PFSK-1 (cell line): ENCODE measurements at regions not wholly inside any gene's neighbourhood (a gene's known extent, or its start where the extent isn't known, plus 50 kb on each side); places are given as distances from the start of the nearest gene placed in this dataset.

Source experiments
- POLR2AphosphoS5 ChIP-seq: IDR thresholded peaks from 2 replicates; pipeline ENCODE4 v1.6.1; 2012; ENCODE audit warnings: low read depth, mild to moderate bottlenecking, control low read depth, low read length, moderate library complexity
- REST ChIP-seq, 2 experiments: IDR thresholded peaks; 2 replicates each; pipeline versions ENCODE4 v1.6.1 to v1.8.0; 2011 to 2012; ENCODE audit warnings: low read depth in 2 of 2, low read length in 2 of 2, control low read depth in 1 of 2, inconsistent platforms in 1 of 2, mild to moderate bottlenecking in 1 of 2, moderate library complexity in 1 of 2; ENCODE audit not compliant: insufficient read depth in 1 of 2
- SIN3A ChIP-seq: IDR thresholded peaks from 2 replicates; pipeline ENCODE4 v1.6.1; 2012; ENCODE audit warnings: mild to moderate bottlenecking, low read length, moderate library complexity, borderline replicate concordance; ENCODE audit not compliant: insufficient read depth
- TAF1 ChIP-seq: IDR thresholded peaks from 2 replicates; pipeline ENCODE4 v1.6.1; 2012; ENCODE audit warnings: low read length, control low read depth, borderline replicate concordance; ENCODE audit not compliant: insufficient read depth

- TF ChIP-seq POLR2AphosphoS5, result no peak
- TF ChIP-seq REST (IDR thresholded peaks at IDR 0.05; ENCODE audit: insufficient read depth in 1 of 2, low read depth in 2 of 2, low read length in 2 of 2), result no peak
- TF ChIP-seq TAF1, result no peak
- no peak for TF ChIP-seq SIN3A
Measured at GRCh38 chr6:125510405-125510804, 208.6 kb upstream of the HDDC2 start.
